DMS153 treated with DMSO at 0.1 percent for 48 hours (cell line): ENCODE measurements at regions not wholly inside any gene's neighbourhood (a gene's known extent, or its start where the extent isn't known, plus 50 kb on each side); places are given as distances from the start of the nearest gene placed in this dataset.
"Not testable (repeated sequence)": the region's sequence is repeated elsewhere in the genome, so short reads cannot be mapped to it uniquely, and the experiment has no call there.

Experiments
- DNase-seq: peaks from one replicate; lab custom pipeline; 2025; ENCODE audit not compliant: unreplicated experiment; lab: John Stamatoyannopoulos, UW

GRCh38 chr7:152544481-152544927, 108.7 kb upstream of the KMT2C start:
- DNase-seq, result no peak

DNA sequence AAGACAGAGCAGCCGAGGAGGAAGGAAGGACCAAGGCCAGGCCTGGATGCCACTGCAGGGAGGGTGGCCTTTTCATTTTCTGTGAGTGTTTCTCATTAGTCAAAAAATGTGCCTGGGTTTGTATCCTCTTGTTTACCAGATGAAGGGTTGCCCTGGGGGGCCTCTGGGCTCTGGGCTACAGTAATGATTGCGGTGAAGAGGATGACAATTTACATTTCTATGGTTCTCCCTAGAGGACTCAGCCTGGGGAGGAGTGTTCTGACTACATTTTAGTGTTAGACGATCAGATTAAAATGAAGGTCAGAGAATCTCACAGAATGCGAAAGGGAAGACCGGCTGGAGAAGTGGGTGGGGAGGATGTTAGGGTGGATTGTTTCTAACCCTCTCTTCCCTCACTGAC, 108.0 kb upstream of the KMT2C start:
- no peak for DNase-seq

- DNase-seq, result no peak
Observed at GRCh38 chr7:152541892-152542291, 106.1 kb upstream of the KMT2C start.

- DNase-seq, result not testable (repeated sequence)
Observed at GRCh38 chr7:152539190-152539495, 103.3 kb upstream of the KMT2C start.

DNA sequence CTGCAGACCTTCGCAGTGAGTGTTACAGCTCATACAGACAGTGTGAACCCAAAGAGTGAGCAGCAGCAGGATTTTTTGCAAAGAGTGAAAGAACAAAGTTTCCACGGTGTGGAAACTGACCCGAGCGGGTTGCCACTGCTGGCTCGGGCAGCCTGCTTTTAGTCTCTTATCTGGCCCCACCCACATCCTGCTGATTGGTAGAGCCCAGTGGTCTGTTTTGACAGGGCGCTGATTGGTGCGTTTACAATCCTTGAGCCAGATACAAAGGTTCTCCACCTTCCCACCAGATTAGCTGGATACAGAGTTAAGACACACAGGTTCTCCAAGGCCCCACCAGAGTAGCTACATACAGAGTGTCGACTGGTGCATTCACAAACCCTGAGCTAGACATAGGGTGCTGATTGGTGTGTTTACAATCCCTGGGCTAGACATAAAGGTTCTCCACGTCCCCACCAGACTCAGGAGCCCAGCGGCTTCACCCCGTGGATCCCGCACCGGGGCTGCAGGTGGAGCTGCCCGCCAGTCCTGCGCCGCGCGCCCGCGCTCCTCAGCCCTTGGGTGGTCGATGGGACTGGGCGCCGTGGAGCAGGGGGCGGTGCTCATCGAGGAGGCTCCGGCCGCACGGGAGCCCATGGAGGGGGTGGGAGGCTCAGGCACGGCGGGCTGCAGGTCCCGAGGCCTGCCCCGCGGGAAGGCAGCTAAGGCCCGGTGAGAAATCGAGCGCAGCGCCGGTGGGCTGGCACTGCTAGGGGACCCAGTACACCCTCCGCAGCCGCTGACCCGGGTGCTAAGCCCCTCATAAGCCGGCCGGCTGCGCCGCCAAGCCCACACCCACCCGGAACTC, 102.8 kb upstream of the KMT2C start:
- DNase-seq, result not testable (repeated sequence)

GRCh38 chr7:152537639-152538038, 101.8 kb upstream of the KMT2C start:
- no peak for DNase-seq

DNA sequence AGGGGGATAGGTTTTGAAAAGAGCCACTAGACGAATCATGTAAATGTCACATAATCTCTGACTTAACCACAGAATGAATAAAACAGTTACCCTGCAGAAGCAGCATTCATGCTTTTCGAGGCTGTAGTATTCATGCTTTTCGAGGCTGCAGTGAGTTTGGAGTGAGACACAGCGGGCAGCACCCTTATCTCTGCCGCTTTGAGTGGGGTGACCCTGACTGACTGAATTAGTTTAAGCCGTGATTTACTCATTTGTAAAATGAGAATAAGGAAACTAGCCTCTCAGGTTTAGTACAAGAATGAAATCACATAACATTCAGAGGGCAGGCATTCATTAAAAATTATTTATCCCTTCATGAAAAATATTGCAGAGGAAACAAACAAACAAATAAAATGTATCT, 92.8 kb upstream of the KMT2C start:
- DNase-seq, result no peak

GRCh38 chr7:152527610-152528032, 91.8 kb upstream of the KMT2C start:
- DNase-seq, result no peak

GRCh38 chr7:152523916-152524315, 88.1 kb upstream of the KMT2C start:
- DNase-seq, result no peak

DNA sequence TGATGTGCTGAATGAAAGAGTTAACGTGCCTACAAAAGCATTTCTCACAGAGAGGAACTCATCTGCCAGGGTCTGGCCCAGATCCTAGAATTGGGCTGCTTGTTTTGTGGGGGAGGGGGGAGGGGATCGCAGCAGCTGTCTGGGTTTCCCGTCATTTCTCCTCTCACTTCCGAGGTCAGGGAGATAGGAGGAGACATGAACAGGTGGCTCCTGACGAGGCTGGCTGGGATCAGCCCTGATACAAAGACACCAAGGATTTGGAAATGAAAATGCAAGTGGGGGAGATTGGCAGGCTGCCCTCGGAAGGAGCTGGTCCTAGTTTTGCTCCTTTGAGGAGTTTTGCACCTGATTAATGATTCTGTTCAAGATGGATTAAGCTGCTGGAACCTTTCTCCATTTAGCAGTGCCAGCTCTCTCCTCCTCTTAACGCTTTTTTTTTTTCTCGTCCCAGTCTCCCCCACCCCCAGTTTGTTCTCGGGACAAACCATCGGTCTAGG, 86.8 kb upstream of the KMT2C start:
- peak; percentile 52 for DNase-seq

- no peak for DNase-seq
Observed at GRCh38 chr7:152521420-152522337, 85.9 kb upstream of the KMT2C start.

GRCh38 chr7:152520861-152521302, 85.1 kb upstream of the KMT2C start:
- DNase-seq, result no peak

- DNase-seq, result no peak
Observed at GRCh38 chr7:152519290-152519689, 83.5 kb upstream of the KMT2C start.

GRCh38 chr7:152516216-152516615, 80.4 kb upstream of the KMT2C start:
- DNase-seq, result no peak

DNA sequence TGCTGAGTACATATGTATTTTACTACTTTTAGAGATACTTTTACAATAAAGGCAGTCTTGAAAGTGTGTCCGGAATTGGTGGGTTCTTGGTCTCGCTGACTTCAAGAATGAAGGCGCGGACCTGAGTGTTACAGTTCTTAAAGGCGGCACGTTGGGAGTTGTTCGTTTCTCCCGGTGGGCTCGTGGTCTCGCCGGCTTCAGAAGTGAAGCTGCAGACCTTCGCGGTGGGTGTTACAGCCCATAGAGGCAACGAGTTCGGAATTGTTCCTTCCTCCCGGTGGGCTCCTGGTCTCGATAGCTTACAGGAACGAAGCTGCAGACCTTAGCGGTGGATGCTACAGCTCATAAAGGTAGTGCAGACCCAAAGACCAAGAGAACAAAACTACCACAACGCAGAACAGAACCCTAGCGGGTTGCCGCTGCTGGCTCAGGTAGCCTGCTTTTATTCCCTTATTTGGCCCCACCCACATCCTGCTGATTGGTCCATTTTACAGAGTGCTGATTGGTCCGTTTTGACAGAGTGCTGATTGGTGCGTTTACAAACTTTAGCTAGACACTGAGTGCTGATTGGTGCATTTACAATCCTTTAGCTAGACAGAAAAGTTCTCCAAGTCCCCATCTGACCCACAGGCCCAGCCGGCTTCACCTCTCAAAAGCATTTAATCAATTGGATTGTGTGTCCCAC, 79.6 kb upstream of the KMT2C start:
- DNase-seq, result not testable (repeated sequence)

GRCh38 chr7:152514771-152515105, 78.9 kb upstream of the KMT2C start:
- no peak for DNase-seq

DNA sequence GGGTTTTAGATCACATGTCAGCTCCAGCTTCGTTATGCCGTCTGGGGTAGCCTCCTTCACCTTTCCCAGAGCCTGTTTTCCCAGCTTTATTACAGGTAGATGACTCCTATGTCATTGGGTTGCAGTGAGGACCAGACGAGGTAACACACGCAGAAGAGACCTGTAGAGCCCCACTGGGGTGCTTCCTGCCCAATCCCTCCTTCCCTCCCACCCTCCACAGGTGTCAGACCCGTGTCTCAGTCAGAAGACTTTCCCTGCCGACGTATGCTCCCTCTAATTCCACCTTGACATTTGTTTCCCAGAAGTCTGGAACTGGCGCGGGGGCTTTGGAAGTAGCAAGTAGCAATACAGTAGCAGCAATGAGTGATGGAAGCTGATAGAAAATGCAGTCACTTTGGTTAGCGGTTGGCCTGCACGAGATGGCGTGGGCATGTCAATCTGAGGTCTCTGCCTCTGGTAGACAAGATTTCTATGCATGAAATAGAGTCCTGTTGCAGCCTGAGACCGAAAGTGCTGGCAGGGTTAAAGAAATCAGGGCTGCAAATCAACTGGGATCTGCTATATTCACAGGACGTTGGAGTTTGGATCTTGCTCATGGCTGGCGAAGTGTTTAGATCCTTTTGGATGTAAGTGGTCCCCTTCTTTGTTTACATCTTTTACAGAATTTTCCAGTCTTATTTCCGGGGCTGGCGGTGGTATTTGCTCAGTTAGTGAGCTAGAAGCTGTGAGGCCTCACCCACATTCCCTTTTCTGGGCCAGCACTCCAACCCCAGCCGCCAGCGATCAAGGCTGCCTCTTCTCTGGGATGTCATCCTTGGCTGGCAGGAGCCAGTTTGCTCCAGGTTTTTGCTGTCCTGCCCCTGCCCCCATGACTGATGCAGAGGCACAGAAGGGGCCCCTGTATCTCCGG, 78.3 kb upstream of the KMT2C start:
- no peak for DNase-seq

GRCh38 chr7:152512706-152513105, 76.9 kb upstream of the KMT2C start:
- DNase-seq, result no peak

DNA sequence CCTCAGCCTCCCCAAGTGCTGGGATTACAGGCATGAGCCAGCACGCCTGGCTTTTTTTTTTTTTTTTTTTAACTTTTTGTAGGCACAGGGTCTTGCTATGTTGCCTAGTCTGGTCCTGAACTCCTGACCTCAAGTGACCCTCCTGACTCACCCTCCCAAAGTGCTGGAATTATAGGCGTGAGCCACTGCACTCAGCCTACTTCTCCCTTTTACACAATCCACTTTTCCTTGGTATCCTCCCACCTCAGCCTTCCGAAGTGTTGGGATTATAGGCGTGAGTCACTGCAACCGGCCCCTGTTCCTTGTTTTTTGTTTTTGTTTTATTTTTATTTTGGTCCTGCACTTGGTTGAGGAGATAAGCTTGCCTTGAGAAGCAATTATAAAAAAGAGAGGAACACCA, 75.9 kb upstream of the KMT2C start:
- DNase-seq, result no peak

DNA sequence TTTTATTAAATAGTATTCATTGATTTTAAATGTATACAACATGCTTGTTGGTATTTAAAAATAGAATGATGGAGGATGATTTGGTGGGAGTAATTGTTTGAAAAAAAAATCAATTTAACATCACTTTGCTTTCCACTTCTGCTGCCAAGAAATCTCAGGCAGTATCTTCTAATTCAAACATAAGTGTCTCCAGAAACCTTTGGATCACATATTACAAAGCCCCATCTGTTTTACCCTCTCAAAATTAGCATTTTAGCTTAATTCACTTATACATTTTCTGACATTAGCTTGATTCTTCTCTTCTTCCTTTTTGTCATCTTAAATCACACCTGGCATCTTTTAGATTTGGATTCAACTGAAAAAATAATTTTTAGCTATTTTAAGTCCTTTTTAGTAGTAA, 72.9 kb upstream of the KMT2C start:
- no peak for DNase-seq
